ENCODE measurements at regions not wholly inside any gene's neighbourhood (a gene's known extent, or its start where the extent isn't known, plus 50 kb on each side); places are given as distances from the start of the nearest gene placed in this dataset.

GRCh38 chrX:46218373-46218772, 326.8 kb downstream of the ZNF674 start:
- TF ChIP-seq CTCF (optimal IDR thresholded peaks at IDR 0.05 in 1 of 3, IDR thresholded peaks at IDR 0.05 in 1 of 3, conservative IDR thresholded peaks at IDR 0.05 in 1 of 3; ENCODE audit: extremely low read depth in 1 of 3, insufficient read depth in 2 of 3, low read length in 3 of 3): no peak
- TF ChIP-seq EZH2 (IDR thresholded peaks at IDR 0.05; ENCODE audit: low read length): no peak
